ENCODE measurements at regions not wholly inside any gene's neighbourhood (a gene's known extent, or its start where the extent isn't known, plus 50 kb on each side); places are given as distances from the start of the nearest gene placed in this dataset.

GRCh38 chr2:186269536-186269935 is 216.5 kb upstream of the ZC3H15 start:
- TF ChIP-seq CTCF (IDR thresholded peaks at IDR 0.05; ENCODE audit: unreplicated experiment), result no peak
- Mint-ChIP-seq H3K9me3 (peaks cover 27% of the 10 kb centered on the region), H3K4me3 (no peak overlapping the region), H3K4me1 (no peaks in the 10 kb centered on the region), H3K27me3 (ENCODE audit: low read depth) (no peaks in the 10 kb centered on the region), H3K36me3 (peaks cover 18% of the 10 kb centered on the region), H3K27ac (no peak overlapping the region)
- DNase-seq (ENCODE audit: low spot score in 2 of 2, unreplicated experiment in 2 of 2), result no peak

- H3K4me3 Mint-ChIP-seq, result no peak overlapping the region
- H3K4me1 Mint-ChIP-seq, result peaks cover 7% of the 10 kb centered on the region
- H3K27me3 Mint-ChIP-seq (ENCODE audit: low read depth), result no peaks in the 10 kb centered on the region
- no peak overlapping the region for H3K27ac Mint-ChIP-seq
- no peak for TF ChIP-seq CTCF (IDR thresholded peaks at IDR 0.05; ENCODE audit: unreplicated experiment)
- H3K36me3 Mint-ChIP-seq, result peaks cover 4% of the 10 kb centered on the region
- peaks cover 7% of the 10 kb centered on the region for H3K9me3 Mint-ChIP-seq
- DNase-seq (ENCODE audit: low spot score in 2 of 2, unreplicated experiment in 2 of 2), result no peak
These were observed 212.1 kb upstream of the ZC3H15 start for GRCh38 chr2:186273953-186274352.

GRCh38 chr2:186274936-186275575 is 211.0 kb upstream of the ZC3H15 start:
- H3K9me3 Mint-ChIP-seq, result peaks cover 15% of the 10 kb centered on the region
- TF ChIP-seq CTCF (IDR thresholded peaks at IDR 0.05; ENCODE audit: unreplicated experiment), result no peak
- H3K4me1 Mint-ChIP-seq, result peaks cover 7% of the 10 kb centered on the region
- DNase-seq (ENCODE audit: low spot score in 2 of 2, unreplicated experiment in 2 of 2), result no peak
- peaks cover 5% of the 10 kb centered on the region for H3K36me3 Mint-ChIP-seq
- no peaks in the 10 kb centered on the region for H3K27me3 Mint-ChIP-seq (ENCODE audit: low read depth)
- H3K27ac Mint-ChIP-seq, result no peak overlapping the region
- no peak overlapping the region for H3K4me3 Mint-ChIP-seq

GRCh38 chr2:186276909-186277308 is 209.2 kb upstream of the ZC3H15 start:
- H3K4me1 Mint-ChIP-seq, result peaks cover 7% of the 10 kb centered on the region
- H3K36me3 Mint-ChIP-seq, result peaks cover 15% of the 10 kb centered on the region
- no peak overlapping the region for H3K4me3 Mint-ChIP-seq
- no peak for TF ChIP-seq CTCF (IDR thresholded peaks at IDR 0.05; ENCODE audit: unreplicated experiment)
- H3K27me3 Mint-ChIP-seq (ENCODE audit: low read depth), result no peaks in the 10 kb centered on the region
- DNase-seq (ENCODE audit: low spot score in 2 of 2, unreplicated experiment in 2 of 2), result no peak
- no peak overlapping the region for H3K27ac Mint-ChIP-seq
- peaks cover 30% of the 10 kb centered on the region for H3K9me3 Mint-ChIP-seq

GRCh38 chr2:186281726-186282125 is 204.3 kb upstream of the ZC3H15 start:
- no peak for DNase-seq (ENCODE audit: low spot score in 2 of 2, unreplicated experiment in 2 of 2)
- H3K36me3 Mint-ChIP-seq, result peaks cover 11% of the 10 kb centered on the region
- peaks cover 4% of the 10 kb centered on the region for H3K4me1 Mint-ChIP-seq
- no peak overlapping the region for H3K27ac Mint-ChIP-seq
- peaks cover 23% of the 10 kb centered on the region for H3K9me3 Mint-ChIP-seq
- no peak overlapping the region for H3K4me3 Mint-ChIP-seq
- no peaks in the 10 kb centered on the region for H3K27me3 Mint-ChIP-seq (ENCODE audit: low read depth)
- TF ChIP-seq CTCF (IDR thresholded peaks at IDR 0.05; ENCODE audit: unreplicated experiment), result no peak

Measured in mesothelial cell of epicardium (in vitro differentiated cells).